HG03565 (cell line): ENCODE measurements at regions not wholly inside any gene's neighbourhood (a gene's known extent, or its start where the extent isn't known, plus 50 kb on each side); places are given as distances from the start of the nearest gene placed in this dataset.

Source experiments
- ATAC-seq: cut with Tn5 transposase; IDR thresholded peaks from one replicate; pipeline ENCODE4 v1.9.1; 2021; ENCODE audit warnings: mild to moderate bottlenecking, moderate library complexity; ENCODE audit not compliant: unreplicated experiment

GRCh38 chr21:32216293-32216692, 62.6 kb downstream of the MIS18A start:
- ATAC-seq, result no peak

- ATAC-seq, result no peak
Measured at GRCh38 chr21:32215306-32215685, 63.6 kb downstream of the MIS18A start.

DNA sequence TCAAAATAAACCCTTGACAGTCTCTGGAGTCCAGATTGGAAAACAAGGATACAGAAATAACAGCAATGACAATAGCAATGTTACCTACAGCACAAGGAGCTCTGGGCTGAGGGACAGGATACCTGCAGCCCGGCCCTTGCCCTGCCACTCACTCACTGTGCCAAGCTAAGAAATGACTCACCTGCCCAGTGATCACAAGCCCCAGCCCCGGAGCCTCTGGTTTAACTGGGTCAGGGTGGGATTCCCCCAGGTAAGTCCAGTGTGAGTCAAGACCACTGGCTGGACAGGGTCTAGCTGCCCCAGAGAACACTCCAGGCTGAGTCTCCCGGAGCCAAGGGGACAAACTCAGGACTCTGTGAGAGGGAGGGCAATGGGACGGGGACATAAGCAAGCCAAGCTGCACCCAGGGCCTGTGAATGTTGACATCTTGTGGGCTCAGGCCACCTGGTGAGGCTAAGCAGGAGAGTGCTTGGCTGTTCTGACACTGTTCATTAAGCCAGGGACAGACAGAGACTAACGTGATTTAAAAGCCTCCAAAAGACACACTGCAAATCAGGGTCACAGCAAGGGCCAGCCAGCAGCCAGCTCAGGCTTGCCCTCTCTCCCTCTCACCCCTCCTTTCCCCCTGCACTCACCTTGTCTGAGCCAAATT, 64.1 kb downstream of the MIS18A start:
- ATAC-seq, result no peak

GRCh38 chr21:32212116-32212515, 66.7 kb downstream of the MIS18A start:
- no peak for ATAC-seq

GRCh38 chr21:32211306-32211705, 67.5 kb downstream of the MIS18A start:
- ATAC-seq, result no peak

- no peak for ATAC-seq
Measured at GRCh38 chr21:32209580-32209979, 69.3 kb downstream of the MIS18A start.

GRCh38 chr21:32207406-32207716, 71.5 kb downstream of the MIS18A start:
- ATAC-seq, result no peak

DNA sequence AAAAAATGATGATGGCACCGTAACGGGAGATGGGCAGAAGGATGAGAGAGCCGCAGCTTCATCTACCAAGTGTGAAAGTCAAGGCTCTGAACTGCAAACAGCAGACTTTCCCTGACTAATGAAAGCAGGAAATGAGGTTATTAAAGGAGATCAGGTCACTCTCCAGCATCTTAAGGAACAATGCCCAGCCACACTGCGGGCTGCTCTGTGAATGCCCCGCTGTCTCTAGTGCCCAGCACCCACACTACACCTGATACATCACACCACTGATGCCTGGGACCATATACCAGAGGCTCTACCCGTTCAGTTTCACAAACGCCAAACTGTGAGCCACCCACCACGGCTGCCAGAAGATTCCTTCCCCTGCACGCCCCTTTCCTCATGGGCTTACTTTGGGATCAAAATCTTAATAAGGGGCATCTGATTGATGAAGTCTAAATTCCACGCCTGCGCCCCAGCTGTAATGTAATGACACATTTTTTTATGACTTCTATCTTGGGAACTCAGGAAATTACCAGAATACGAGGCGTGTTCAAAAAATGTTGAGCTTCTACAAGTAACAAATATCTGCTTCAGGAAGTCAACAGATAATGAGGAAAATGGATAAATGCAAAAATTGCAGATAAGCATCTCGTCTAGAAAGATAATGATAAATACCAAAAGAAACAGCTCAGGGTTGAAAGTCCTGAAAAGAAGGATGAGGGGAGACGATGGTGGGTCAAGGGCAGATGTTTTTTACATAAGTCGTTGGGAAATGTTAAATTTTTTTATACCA, 72.0 kb downstream of the MIS18A start:
- ATAC-seq, result no peak

DNA sequence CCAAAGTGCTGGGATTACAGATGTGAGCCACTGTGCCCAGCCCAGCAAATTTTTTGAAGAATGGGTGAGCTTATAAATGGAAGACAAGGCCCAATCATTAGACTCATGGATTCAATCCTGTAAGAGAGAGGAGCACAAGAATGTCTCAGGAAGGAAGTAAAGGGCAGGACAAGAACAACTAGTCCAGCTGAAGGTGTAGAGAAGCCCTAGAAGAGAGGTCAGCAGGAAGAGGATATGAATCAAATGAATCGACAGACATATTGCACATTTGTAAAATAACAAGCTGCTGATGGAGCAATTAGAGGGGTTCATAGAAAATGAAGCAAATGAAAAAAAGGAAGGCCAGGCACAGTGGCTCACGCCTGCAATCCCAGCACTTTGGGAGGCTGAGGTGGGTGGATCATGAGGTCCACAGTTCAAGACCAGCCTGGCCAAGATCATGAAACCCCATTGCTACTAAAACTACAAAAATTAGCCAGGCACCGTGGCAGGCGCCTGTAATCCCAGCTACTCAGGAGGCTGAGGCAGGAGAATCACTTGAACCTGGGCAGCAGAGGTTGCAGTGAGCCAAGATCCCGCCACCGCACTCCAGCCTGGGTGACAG, 74.9 kb downstream of the MIS18A start:
- no peak for ATAC-seq

- no peak for ATAC-seq
Measured at GRCh38 chr21:32200029-32200428, 78.8 kb downstream of the MIS18A start.

- ATAC-seq, result no peak
Measured at GRCh38 chr21:32198384-32198783, 80.5 kb downstream of the MIS18A start.

- no peak for ATAC-seq
Measured at GRCh38 chr21:32197896-32198295, 81.0 kb downstream of the MIS18A start.

- no peak for ATAC-seq
Measured at GRCh38 chr21:32196001-32196400, 82.8 kb downstream of the MIS18A start.

- no peak for ATAC-seq
Measured at GRCh38 chr21:32193098-32193465, 85.8 kb downstream of the MIS18A start.

- no peak for ATAC-seq
Measured at GRCh38 chr21:32192291-32193097, 86.4 kb downstream of the MIS18A start.

GRCh38 chr21:32190493-32191144, 88.2 kb downstream of the MIS18A start:
- ATAC-seq, result no peak

DNA sequence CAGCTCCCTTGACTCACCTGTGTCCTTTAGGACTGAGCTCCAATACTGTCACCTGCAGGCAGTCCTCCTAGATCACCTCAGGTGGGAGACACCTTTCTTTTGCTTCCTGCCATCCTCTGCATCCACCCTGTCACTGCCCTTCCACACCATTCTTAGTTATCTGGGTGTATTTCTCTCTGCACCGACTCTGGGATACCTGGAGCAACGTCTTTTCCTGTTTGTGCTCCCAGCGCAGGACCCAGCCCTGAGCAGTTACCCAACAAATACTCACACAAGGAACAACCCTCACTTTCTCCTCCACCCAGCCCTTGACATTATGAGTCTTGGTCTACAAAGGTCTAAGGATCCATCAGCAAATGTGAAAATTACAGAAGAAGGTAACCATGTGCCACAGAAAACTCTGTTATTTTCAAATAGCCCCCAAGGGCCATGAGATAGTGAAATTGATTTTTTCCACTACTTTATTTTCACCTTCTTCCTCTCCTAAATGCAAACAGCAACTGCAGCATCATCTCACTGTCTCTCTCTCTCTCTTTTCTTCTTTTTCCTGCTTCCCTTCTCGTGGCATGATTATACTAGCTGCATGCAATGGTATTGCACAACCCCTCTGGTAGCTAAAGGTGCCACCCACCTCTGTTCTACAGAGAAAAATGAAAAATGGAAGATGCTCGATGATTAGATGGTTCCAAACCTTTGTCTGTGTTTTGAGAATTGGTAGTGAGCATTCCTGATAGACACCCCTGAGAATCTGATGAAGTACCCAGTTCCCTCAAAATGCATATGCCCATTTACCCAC, 89.0 kb downstream of the MIS18A start:
- ATAC-seq, result no peak

DNA sequence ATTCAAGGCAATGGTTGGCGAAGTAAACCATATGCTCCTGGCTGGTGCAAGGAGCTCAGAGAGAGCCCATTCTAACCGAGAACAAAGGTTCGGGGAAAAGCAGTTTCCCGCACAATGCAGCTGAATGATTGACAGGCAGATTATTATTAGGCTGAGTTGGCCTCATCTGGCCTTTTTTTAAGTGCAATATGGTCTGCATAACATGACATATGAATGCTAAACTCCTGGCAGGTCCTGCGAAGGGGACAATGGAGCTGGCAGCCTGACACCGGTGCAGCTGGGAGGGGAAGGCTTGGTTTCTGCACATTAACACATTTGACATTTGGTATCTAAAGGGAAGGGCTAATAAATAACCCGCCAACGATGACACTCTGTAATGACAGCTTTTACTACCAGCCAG, 92.0 kb downstream of the MIS18A start:
- no peak for ATAC-seq

- no peak for ATAC-seq
Measured at GRCh38 chr21:32185726-32186125, 93.1 kb downstream of the MIS18A start.

DNA sequence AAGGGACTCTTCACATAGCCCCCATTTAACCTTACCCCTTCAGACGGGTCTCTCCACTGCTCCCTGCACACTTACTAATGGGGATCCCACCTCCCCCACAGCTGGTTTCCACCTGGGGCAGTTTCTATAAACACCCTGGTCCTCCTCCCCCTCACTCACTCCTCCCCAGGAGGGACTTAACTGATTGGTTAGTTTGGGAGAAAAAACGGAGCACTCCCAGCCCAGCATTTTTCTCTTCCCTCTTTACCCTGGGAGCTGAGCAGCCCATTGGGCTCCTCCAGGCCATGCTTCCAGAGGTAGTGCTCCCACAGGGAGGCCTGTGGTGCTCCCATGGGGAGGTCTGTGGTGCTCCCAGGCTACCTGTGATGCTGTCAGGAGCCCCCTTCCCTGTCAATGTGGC, 93.7 kb downstream of the MIS18A start:
- no peak for ATAC-seq
